ENCODE measurements at regions not wholly inside any gene's neighbourhood (a gene's known extent, or its start where the extent isn't known, plus 50 kb on each side); places are given as distances from the start of the nearest gene placed in this dataset.

DNA sequence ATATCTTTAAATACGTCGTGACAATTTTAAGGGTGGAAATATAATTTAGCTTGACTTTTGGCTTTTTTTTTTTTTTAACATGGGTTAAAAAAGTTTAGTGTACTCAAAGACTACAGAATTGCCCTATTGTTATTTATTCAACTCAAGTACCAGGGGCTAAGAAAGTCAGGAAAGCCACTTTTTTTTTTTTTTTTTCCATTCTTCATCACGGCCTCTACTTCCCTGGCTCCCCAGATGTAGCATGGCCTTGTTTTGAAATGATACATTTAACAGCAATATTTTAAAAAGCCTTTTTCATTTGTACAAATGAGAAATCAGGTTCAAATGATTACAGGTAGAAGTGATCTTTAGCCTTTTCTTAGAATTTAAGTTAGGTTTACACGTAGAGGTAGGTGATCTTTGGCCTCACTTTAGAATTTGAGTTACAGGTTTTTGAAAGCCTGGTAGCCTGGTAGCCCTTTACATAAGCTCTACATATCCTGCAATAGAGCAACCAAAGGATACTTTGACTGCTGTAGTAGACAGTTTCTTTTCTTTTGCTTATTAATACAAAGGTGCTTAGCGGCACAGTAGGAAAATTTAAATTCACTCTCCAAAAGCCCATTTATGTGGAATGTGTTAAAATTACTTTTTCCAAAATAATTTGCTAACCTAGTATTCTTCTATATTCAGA lies 160.5 kb upstream of the MMS22L start:
- 100% methylated on average over 1 of the region's 5 CpGs for WGBS (ENCODE audit: insufficient coverage)
- Histone ChIP-seq H3K27ac (ENCODE audit: low read length) (no peak overlapping the region), H3K36me3 (ENCODE audit: control insufficient read depth, insufficient read depth, low read length) (no peaks in the 10 kb centered on the region), H3K27me3 (ENCODE audit: control insufficient read depth, insufficient read depth, low read length) (no peaks in the 10 kb centered on the region), H3K4me3 (ENCODE audit: low read length) (no peak overlapping the region), H3K4me1 (ENCODE audit: control insufficient read depth, insufficient read depth, low read length) (no peaks in the 10 kb centered on the region), H3K9me3 (ENCODE audit: control insufficient read depth, insufficient read depth, low read length) (no peaks in the 10 kb centered on the region)
- Mint-ChIP-seq H3K9me3 (peaks cover 0 to 2% of the 10 kb centered on the region in 2 donors), H3K27ac (no peak overlapping the region), H3K4me3 (no peak overlapping the region), H3K4me1 (no peaks in the 10 kb centered on the region), H3K36me3 (no peaks in the 10 kb centered on the region), H3K27me3 (ENCODE audit: low read depth in 2 of 2) (no peaks in the 10 kb centered on the region)
- intact Hi-C loops (cut with micrococcal nuclease), result no loop called here
- DNase-seq (no peak), ATAC-seq (no peak)
- TF ChIP-seq, protein P1, sequence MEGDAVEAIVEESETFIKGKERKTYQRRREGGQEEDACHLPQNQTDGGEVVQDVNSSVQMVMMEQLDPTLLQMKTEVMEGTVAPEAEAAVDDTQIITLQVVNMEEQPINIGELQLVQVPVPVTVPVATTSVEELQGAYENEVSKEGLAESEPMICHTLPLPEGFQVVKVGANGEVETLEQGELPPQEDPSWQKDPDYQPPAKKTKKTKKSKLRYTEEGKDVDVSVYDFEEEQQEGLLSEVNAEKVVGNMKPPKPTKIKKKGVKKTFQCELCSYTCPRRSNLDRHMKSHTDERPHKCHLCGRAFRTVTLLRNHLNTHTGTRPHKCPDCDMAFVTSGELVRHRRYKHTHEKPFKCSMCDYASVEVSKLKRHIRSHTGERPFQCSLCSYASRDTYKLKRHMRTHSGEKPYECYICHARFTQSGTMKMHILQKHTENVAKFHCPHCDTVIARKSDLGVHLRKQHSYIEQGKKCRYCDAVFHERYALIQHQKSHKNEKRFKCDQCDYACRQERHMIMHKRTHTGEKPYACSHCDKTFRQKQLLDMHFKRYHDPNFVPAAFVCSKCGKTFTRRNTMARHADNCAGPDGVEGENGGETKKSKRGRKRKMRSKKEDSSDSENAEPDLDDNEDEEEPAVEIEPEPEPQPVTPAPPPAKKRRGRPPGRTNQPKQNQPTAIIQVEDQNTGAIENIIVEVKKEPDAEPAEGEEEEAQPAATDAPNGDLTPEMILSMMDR (IDR thresholded peaks at IDR 0.05), result no peak

DNA sequence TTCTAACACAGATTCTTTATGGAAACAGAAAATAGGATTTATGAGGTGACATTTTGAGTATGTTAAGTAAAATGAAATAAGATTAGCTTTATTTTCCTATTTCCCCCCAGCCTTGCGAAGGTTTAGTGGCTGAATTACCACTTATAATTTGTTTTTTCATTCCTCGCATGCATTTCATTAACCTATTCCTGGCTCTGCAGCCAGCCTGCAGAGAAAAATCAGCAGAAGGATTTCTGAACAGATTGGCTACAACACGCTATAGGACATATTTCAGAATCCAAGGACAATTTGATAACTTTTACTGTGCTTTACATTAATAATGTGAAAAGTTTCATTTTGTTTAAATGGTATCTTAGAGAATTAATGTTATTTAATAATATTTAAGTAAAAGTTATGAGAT lies 162.4 kb upstream of the MMS22L start:
- Histone ChIP-seq H3K27me3 (ENCODE audit: control insufficient read depth, insufficient read depth, low read length) (no peaks in the 10 kb centered on the region), H3K36me3 (ENCODE audit: control insufficient read depth, insufficient read depth, low read length) (no peaks in the 10 kb centered on the region), H3K4me3 (ENCODE audit: low read length) (no peak overlapping the region), H3K27ac (ENCODE audit: low read length) (no peak overlapping the region), H3K4me1 (ENCODE audit: control insufficient read depth, insufficient read depth, low read length) (no peaks in the 10 kb centered on the region), H3K9me3 (ENCODE audit: control insufficient read depth, insufficient read depth, low read length) (no peaks in the 10 kb centered on the region)
- ATAC-seq (no peak), DNase-seq (no peak)
- no peak overlapping the region for H3K4me3 Mint-ChIP-seq
- no peaks in the 10 kb centered on the region for H3K27me3 Mint-ChIP-seq (ENCODE audit: low read depth in 2 of 2)
- WGBS (ENCODE audit: insufficient coverage), result 84% methylated on average over 3 of the region's 3 CpGs
- TF ChIP-seq, protein P1 (IDR thresholded peaks at IDR 0.05), result no peak
- H3K4me1 Mint-ChIP-seq, result no peaks in the 10 kb centered on the region
- H3K9me3 Mint-ChIP-seq, result peaks cover 3 to 4% of the 10 kb centered on the region in 2 donors
- intact Hi-C loops (cut with micrococcal nuclease), result no loop called here
- H3K27ac Mint-ChIP-seq, result no peak overlapping the region
- no peaks in the 10 kb centered on the region for H3K36me3 Mint-ChIP-seq

DNA sequence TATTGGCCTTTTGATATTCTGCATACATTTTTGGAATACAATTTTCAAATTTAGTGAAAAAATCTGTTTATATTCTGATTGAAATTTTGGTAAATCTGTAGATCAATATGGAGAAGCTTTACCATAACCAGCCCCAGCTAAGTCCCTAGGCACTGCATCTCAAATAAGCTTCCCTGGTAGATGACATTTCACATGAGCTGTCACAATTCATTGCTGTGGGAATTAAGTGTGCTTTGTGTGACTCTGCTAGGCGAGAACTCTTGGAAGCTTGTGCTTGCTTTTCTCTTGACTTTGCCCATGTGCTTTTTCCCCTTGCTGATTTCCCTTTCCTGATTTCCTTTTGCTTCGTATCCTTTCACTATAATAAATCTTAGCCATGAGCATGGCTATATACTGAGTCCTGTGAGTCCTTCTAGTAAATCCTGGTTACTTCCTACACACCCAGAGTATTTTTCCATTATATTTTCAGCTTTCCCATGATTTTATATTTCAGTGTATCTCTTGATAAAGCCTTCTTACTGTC lies 166.5 kb upstream of the MMS22L start:
- DNase-seq (no peak), ATAC-seq (no peak)
- H3K27me3 Mint-ChIP-seq (ENCODE audit: low read depth in 2 of 2), result no peaks in the 10 kb centered on the region
- no peak overlapping the region for H3K27ac Mint-ChIP-seq
- 63% methylated on average over 2 of the region's 2 CpGs for WGBS (ENCODE audit: insufficient coverage)
- Histone ChIP-seq H3K4me3 (ENCODE audit: low read length) (no peak overlapping the region), H3K4me1 (ENCODE audit: control insufficient read depth, insufficient read depth, low read length) (no peaks in the 10 kb centered on the region), H3K36me3 (ENCODE audit: control insufficient read depth, insufficient read depth, low read length) (no peaks in the 10 kb centered on the region), H3K27ac (ENCODE audit: low read length) (no peak overlapping the region), H3K9me3 (ENCODE audit: control insufficient read depth, insufficient read depth, low read length) (no peaks in the 10 kb centered on the region), H3K27me3 (ENCODE audit: control insufficient read depth, insufficient read depth, low read length) (no peaks in the 10 kb centered on the region)
- H3K36me3 Mint-ChIP-seq, result no peaks in the 10 kb centered on the region
- no peak overlapping the region for H3K4me3 Mint-ChIP-seq
- no peaks in the 10 kb centered on the region for H3K4me1 Mint-ChIP-seq
- TF ChIP-seq, protein P1 (IDR thresholded peaks at IDR 0.05), result no peak
- intact Hi-C loops (cut with micrococcal nuclease), result no loop called here
- peaks cover 3 to 6% of the 10 kb centered on the region in 2 donors for H3K9me3 Mint-ChIP-seq

DNA sequence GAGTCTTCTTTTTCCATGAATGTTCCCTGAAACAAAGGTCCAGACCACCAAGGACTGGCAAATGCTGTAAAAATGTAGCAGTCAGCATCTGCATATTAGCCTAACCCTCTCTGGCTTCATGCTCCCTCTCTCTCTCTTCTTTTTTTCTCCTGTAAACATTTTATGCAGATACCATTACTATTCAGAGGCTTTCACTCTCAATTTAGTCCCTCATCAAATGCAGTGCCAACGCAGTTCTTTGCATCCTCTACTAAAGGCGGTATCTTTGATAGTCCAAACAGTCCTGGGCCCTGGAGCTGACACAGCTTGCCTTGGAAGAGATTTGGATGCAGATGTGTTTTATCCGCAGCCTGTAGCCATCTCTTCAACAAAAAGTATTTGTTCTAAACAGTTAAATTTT lies 167.1 kb upstream of the MMS22L start:
- Histone ChIP-seq H3K27me3 (ENCODE audit: control insufficient read depth, insufficient read depth, low read length) (no peaks in the 10 kb centered on the region), H3K4me3 (ENCODE audit: low read length) (no peak overlapping the region), H3K9me3 (ENCODE audit: control insufficient read depth, insufficient read depth, low read length) (no peaks in the 10 kb centered on the region), H3K27ac (ENCODE audit: low read length) (no peak overlapping the region), H3K36me3 (ENCODE audit: control insufficient read depth, insufficient read depth, low read length) (no peaks in the 10 kb centered on the region), H3K4me1 (ENCODE audit: control insufficient read depth, insufficient read depth, low read length) (no peaks in the 10 kb centered on the region)
- no peaks in the 10 kb centered on the region for H3K4me1 Mint-ChIP-seq
- no peaks in the 10 kb centered on the region for H3K36me3 Mint-ChIP-seq
- TF ChIP-seq, protein P1 (IDR thresholded peaks at IDR 0.05), result no peak
- DNase-seq, result no peak
- no peaks in the 10 kb centered on the region for H3K27me3 Mint-ChIP-seq (ENCODE audit: low read depth in 2 of 2)
- no peak overlapping the region for H3K27ac Mint-ChIP-seq
- intact Hi-C loops (cut with micrococcal nuclease), result no loop called here
- peaks cover 3 to 6% of the 10 kb centered on the region in 2 donors for H3K9me3 Mint-ChIP-seq
- no peak overlapping the region for H3K4me3 Mint-ChIP-seq
- no peak for ATAC-seq
- WGBS (ENCODE audit: insufficient coverage), result 86% methylated on average over 2 of the region's 3 CpGs

Data from natural killer cell (primary cell).